Stimulated activated CD4-positive, alpha-beta T cell treated with anti-CD3 and anti-CD28 coated beads, Interleukin-4, amount 100 ng/mL, for 4 hours (primary cell): ENCODE measurements at regions not wholly inside any gene's neighbourhood (a gene's known extent, or its start where the extent isn't known, plus 50 kb on each side); places are given as distances from the start of the nearest gene placed in this dataset.

Experiments
- DNase-seq, 2 experiments: peaks; one replicate each; pipeline ENCODE4 v3.0.0-alpha.2; 2020

GRCh38 chr5:70778240-70778639 lies 122.2 kb upstream of the SERF1A start:
- DNase-seq: peak in 1 of 2 experiments; percentile 0
